ENCODE measurements at regions not wholly inside any gene's neighbourhood (a gene's known extent, or its start where the extent isn't known, plus 50 kb on each side); places are given as distances from the start of the nearest gene placed in this dataset.

- DNase-seq: no peak
Measured at GRCh38 chr5:144918371-144918770, 747.7 kb downstream of the KCTD16 start.

- no peak for DNase-seq
Measured at GRCh38 chr5:144915452-144915851, 744.8 kb downstream of the KCTD16 start.

GRCh38 chr5:144913661-144914060 is 743.0 kb downstream of the KCTD16 start:
- no peak for DNase-seq

- no peak for DNase-seq
Measured at GRCh38 chr5:144896473-144896872, 725.8 kb downstream of the KCTD16 start.

- DNase-seq: no peak
Measured at GRCh38 chr5:144886668-144887067, 716.0 kb downstream of the KCTD16 start.

- no peak for DNase-seq
Measured at GRCh38 chr5:144882739-144883283, 712.1 kb downstream of the KCTD16 start.

GRCh38 chr5:144880513-144880912 is 709.8 kb downstream of the KCTD16 start:
- DNase-seq: no peak

- DNase-seq: no peak
Measured at GRCh38 chr5:144876990-144877389, 706.3 kb downstream of the KCTD16 start.

- DNase-seq: no peak
Measured at GRCh38 chr5:144873076-144873475, 702.4 kb downstream of the KCTD16 start.

- no peak for DNase-seq
Measured at GRCh38 chr5:144864118-144864517, 693.4 kb downstream of the KCTD16 start.

GRCh38 chr5:144857454-144857853 is 686.8 kb downstream of the KCTD16 start:
- no peak for DNase-seq

- no peak for DNase-seq
Measured at GRCh38 chr5:144844086-144844485, 673.4 kb downstream of the KCTD16 start.

GRCh38 chr5:144832416-144832815 is 661.7 kb downstream of the KCTD16 start:
- no peak for DNase-seq

- no peak for DNase-seq
Measured at GRCh38 chr5:144831650-144832049, 661.0 kb downstream of the KCTD16 start.

- DNase-seq: no peak
Measured at GRCh38 chr5:144822503-144822902, 651.8 kb downstream of the KCTD16 start.

- DNase-seq: no peak
Measured at GRCh38 chr5:144820278-144820677, 649.6 kb downstream of the KCTD16 start.

- no peak for DNase-seq
Measured at GRCh38 chr5:144815131-144815530, 644.5 kb downstream of the KCTD16 start.

- no peak for DNase-seq
Measured at GRCh38 chr5:144812763-144813162, 642.1 kb downstream of the KCTD16 start.

- DNase-seq: no peak
Measured at GRCh38 chr5:144800169-144800568, 629.5 kb downstream of the KCTD16 start.

GRCh38 chr5:144798595-144798994 is 627.9 kb downstream of the KCTD16 start:
- no peak for DNase-seq

GRCh38 chr5:144794922-144795321 is 624.2 kb downstream of the KCTD16 start:
- DNase-seq: no peak

GRCh38 chr5:144788556-144788955 is 617.9 kb downstream of the KCTD16 start:
- no peak for DNase-seq

GRCh38 chr5:144788046-144788445 is 617.4 kb downstream of the KCTD16 start:
- no peak for DNase-seq

- DNase-seq: no peak
Measured at GRCh38 chr5:144779368-144779767, 608.7 kb downstream of the KCTD16 start.

- DNase-seq: no peak
Measured at GRCh38 chr5:144778561-144778960, 607.9 kb downstream of the KCTD16 start.

GRCh38 chr5:144774197-144774596 is 603.5 kb downstream of the KCTD16 start:
- DNase-seq: no peak

Measured in NCI-H1930 (cell line).